ENCODE measurements at regions not wholly inside any gene's neighbourhood (a gene's known extent, or its start where the extent isn't known, plus 50 kb on each side); places are given as distances from the start of the nearest gene placed in this dataset.

DNA sequence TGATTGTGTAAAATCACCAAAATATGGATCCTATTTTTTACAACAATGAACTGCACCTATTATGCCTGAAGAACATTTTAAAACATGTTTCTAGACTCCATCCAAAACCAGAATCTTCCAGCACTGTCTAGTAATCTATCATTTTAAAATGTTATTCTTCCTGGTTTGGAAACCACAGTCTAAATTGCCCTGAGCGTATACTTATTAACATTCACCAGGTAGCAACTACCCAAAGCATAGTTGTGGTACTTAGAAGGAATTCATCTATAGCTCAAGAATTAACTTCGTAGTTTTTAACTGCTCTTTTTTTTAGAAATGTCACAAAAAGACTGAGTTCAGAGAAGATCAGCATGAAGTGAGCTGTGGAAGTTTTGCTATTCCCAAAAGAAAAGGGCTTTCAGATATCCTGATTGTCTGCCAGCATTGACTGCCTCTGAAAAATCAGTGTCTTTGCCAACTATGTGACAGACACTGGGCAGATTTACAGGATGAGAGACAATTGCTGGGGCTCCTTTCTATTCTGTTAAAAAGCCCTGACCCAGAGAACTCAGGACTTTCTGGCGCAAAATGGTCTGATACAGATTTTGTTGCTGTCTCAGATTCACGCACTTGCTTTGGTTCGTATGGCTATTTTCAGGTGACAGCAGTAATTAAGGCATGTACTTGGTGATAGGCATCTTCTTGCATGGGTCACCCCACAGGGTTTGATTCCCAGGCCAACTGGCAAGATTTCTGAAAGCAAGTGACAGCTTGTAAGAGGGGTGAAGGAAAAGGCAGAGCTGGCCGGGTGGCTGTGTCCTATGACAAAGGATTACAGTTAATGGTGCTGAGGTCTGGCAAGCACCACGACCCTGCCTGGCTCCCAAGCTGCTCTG lies 152.5 kb upstream of the RAI14 start:
- TF ChIP-seq, protein P1, sequence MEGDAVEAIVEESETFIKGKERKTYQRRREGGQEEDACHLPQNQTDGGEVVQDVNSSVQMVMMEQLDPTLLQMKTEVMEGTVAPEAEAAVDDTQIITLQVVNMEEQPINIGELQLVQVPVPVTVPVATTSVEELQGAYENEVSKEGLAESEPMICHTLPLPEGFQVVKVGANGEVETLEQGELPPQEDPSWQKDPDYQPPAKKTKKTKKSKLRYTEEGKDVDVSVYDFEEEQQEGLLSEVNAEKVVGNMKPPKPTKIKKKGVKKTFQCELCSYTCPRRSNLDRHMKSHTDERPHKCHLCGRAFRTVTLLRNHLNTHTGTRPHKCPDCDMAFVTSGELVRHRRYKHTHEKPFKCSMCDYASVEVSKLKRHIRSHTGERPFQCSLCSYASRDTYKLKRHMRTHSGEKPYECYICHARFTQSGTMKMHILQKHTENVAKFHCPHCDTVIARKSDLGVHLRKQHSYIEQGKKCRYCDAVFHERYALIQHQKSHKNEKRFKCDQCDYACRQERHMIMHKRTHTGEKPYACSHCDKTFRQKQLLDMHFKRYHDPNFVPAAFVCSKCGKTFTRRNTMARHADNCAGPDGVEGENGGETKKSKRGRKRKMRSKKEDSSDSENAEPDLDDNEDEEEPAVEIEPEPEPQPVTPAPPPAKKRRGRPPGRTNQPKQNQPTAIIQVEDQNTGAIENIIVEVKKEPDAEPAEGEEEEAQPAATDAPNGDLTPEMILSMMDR (IDR thresholded peaks at IDR 0.05; ENCODE audit: insufficient read depth, low read length) = no peak
- TF ChIP-seq, protein P2, sequence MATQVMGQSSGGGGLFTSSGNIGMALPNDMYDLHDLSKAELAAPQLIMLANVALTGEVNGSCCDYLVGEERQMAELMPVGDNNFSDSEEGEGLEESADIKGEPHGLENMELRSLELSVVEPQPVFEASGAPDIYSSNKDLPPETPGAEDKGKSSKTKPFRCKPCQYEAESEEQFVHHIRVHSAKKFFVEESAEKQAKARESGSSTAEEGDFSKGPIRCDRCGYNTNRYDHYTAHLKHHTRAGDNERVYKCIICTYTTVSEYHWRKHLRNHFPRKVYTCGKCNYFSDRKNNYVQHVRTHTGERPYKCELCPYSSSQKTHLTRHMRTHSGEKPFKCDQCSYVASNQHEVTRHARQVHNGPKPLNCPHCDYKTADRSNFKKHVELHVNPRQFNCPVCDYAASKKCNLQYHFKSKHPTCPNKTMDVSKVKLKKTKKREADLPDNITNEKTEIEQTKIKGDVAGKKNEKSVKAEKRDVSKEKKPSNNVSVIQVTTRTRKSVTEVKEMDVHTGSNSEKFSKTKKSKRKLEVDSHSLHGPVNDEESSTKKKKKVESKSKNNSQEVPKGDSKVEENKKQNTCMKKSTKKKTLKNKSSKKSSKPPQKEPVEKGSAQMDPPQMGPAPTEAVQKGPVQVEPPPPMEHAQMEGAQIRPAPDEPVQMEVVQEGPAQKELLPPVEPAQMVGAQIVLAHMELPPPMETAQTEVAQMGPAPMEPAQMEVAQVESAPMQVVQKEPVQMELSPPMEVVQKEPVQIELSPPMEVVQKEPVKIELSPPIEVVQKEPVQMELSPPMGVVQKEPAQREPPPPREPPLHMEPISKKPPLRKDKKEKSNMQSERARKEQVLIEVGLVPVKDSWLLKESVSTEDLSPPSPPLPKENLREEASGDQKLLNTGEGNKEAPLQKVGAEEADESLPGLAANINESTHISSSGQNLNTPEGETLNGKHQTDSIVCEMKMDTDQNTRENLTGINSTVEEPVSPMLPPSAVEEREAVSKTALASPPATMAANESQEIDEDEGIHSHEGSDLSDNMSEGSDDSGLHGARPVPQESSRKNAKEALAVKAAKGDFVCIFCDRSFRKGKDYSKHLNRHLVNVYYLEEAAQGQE (IDR thresholded peaks at IDR 0.05; ENCODE audit: insufficient replicate concordance, low read depth) = no peak
- no peak for TF ChIP-seq POLR2AphosphoS5 (IDR thresholded peaks at IDR 0.05; ENCODE audit: low read depth)
- no peak for TF ChIP-seq GABPA (IDR thresholded peaks at IDR 0.05; ENCODE audit: low read depth)
- TF ChIP-seq SPI1 (IDR thresholded peaks at IDR 0.05; ENCODE audit: borderline replicate concordance, low read depth) = no peak

Data from HL-60 (cell line).